MCF 10A (cell line): ENCODE measurements at regions not wholly inside any gene's neighbourhood (a gene's known extent, or its start where the extent isn't known, plus 50 kb on each side); places are given as distances from the start of the nearest gene placed in this dataset.

Experiments used
- BruUV-seq: library from RNA; stranded (reverse); fragments of 400-500 nt; replicated peaks from 2 replicates; lab custom pipeline; 2021; lab: Mats Ljungman, UMichigan
- CTCF ChIA-PET: fragments of 300-600 bp; sonication (Branson Sonifier 250); formaldehyde crosslinking; extraction: SDS; loops from one replicate; lab custom pipeline; 2021; ENCODE audit warnings: antibody characterized with exemption, inconsistent platforms; lab: Yijun Ruan, JAX
- POLR2A ChIA-PET: fragments of 300-600, 350-650 bp; sonication (Branson Sonifier 250); formaldehyde crosslinking; extraction: SDS; loops from one replicate; lab custom pipeline; 2020; ENCODE audit warnings: antibody characterized with exemption, inconsistent platforms; lab: Yijun Ruan, JAX
- DNase-seq: peaks from one replicate; pipeline ENCODE4 v3.0.0-alpha.2; 2018; ENCODE audit not compliant: unreplicated experiment
- H3K27ac Mint-ChIP-seq: one replicate; pipeline ENCODE4 v1.8.0; 2022; ENCODE audit warnings: mild to moderate bottlenecking, low read depth, mixed read lengths; ENCODE audit not compliant: unreplicated experiment
- H3K27me3 Mint-ChIP-seq: one replicate; pipeline ENCODE4 v1.8.0; 2022; ENCODE audit warnings: mixed read lengths; ENCODE audit not compliant: insufficient read depth, unreplicated experiment
- H3K36me3 Mint-ChIP-seq: one replicate; pipeline ENCODE4 v1.8.0; 2022; ENCODE audit warnings: mild to moderate bottlenecking, moderate library complexity, mixed read lengths; ENCODE audit not compliant: insufficient read depth, unreplicated experiment
- H3K4me1 Mint-ChIP-seq: one replicate; pipeline ENCODE4 v1.8.0; 2022; ENCODE audit warnings: mixed read lengths; ENCODE audit not compliant: insufficient read depth, unreplicated experiment
- H3K4me3 Mint-ChIP-seq: one replicate; pipeline ENCODE4 v1.8.0; 2022; ENCODE audit warnings: mild to moderate bottlenecking, moderate library complexity, mixed read lengths; ENCODE audit not compliant: unreplicated experiment
- H3K9me3 Mint-ChIP-seq: one replicate; pipeline ENCODE4 v1.8.0; 2022; ENCODE audit warnings: mixed read lengths; ENCODE audit not compliant: unreplicated experiment
- CTCF ChIP-seq: fragments of 200-600 bp; IDR thresholded peaks from one replicate; pipeline ENCODE4 v1.8.0; 2022; ENCODE audit warnings: antibody characterized with exemption, mild to moderate bottlenecking; ENCODE audit not compliant: unreplicated experiment
- intact Hi-C: fragments of 100-400 bp; cut with micrococcal nuclease; formaldehyde crosslinking; loops from 2 replicates; pipeline ENCODE4 v1.14.1; 2022

GRCh38 chr20:55579802-55580201, 425.5 kb downstream of the CBLN4 start:
- H3K27me3 Mint-ChIP-seq = no peaks in the 10 kb centered on the region
- no peak for TF ChIP-seq CTCF
- no peak overlapping the region for H3K4me3 Mint-ChIP-seq
- no peaks in the 10 kb centered on the region for H3K4me1 Mint-ChIP-seq
- intact Hi-C loops = no loop called here
- H3K27ac Mint-ChIP-seq = no peak overlapping the region
- no peaks in the 10 kb centered on the region for H3K9me3 Mint-ChIP-seq
- DNase-seq = no peak
- POLR2A ChIA-PET = interaction anchor here (0.6 kb wide), 1 partner anchor 73 kb away, joined by 3 read pairs; no protein-coding TSS in a partner anchor
- CTCF ChIA-PET = interaction anchor here (0.6 kb wide), 1 partner anchor 1096 kb away, joined by 4 read pairs; no protein-coding TSS in a partner anchor
- H3K36me3 Mint-ChIP-seq = no peaks in the 10 kb centered on the region
- BruUV-seq = no TSS peak

DNA sequence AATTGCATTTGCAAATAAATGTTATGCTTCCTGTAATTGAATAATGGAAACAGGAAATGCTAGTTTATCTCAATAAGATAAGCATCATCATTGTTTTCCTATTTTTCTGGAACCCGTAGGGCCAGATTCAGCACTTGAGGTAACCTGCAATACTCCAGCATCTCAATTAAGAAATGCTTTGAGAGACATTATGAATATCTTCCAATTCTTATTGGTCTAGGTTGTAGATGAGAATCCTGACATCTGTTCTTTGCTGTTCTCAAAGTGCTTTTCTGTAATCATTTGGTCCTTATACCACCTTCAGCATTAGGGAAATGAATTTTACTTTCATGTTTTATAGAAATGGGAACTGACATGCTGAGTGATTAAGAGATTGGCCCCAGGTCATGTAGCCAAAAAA, 428.3 kb downstream of the CBLN4 start:
- BruUV-seq = no TSS peak

GRCh38 chr20:55569084-55569483, 436.2 kb downstream of the CBLN4 start:
- no peaks in the 10 kb centered on the region for H3K36me3 Mint-ChIP-seq
- ChIA-PET POLR2A (no interaction called here), CTCF (no interaction called here)
- no peak for DNase-seq
- intact Hi-C loops = no loop called here
- H3K4me1 Mint-ChIP-seq = no peaks in the 10 kb centered on the region
- no TSS peak for BruUV-seq
- no peak overlapping the region for H3K27ac Mint-ChIP-seq
- H3K4me3 Mint-ChIP-seq = no peak overlapping the region
- H3K9me3 Mint-ChIP-seq = peaks cover 5% of the 10 kb centered on the region
- no peak for TF ChIP-seq CTCF
- no peaks in the 10 kb centered on the region for H3K27me3 Mint-ChIP-seq

More for the DNA sequence above, 428.3 kb downstream of the CBLN4 start:
- intact Hi-C loops = no loop called here
- ChIA-PET CTCF (interaction anchor here (0.5 to 0.6 kb wide), 3 partner anchors 43 to 1314 kb away, joined by 3 read pairs; no protein-coding TSS in a partner anchor), POLR2A (interaction anchor here (0.7 kb wide), 1 partner anchor 933 kb away, joined by 3 read pairs; no protein-coding TSS in a partner anchor)
- no peak for DNase-seq
- Mint-ChIP-seq H3K27me3 (no peaks in the 10 kb centered on the region), H3K9me3 (no peaks in the 10 kb centered on the region), H3K27ac (no peak overlapping the region), H3K4me1 (no peaks in the 10 kb centered on the region), H3K4me3 (no peak overlapping the region), H3K36me3 (no peaks in the 10 kb centered on the region)
- no peak for TF ChIP-seq CTCF

- intact Hi-C loops = no loop called here
- Mint-ChIP-seq H3K27me3 (no peaks in the 10 kb centered on the region), H3K4me1 (no peaks in the 10 kb centered on the region), H3K4me3 (no peak overlapping the region), H3K9me3 (peaks cover 14% of the 10 kb centered on the region), H3K36me3 (no peaks in the 10 kb centered on the region), H3K27ac (no peak overlapping the region)
- no peak for TF ChIP-seq CTCF
- no peak for DNase-seq
- no TSS peak for BruUV-seq
- CTCF ChIA-PET = no interaction called here
- POLR2A ChIA-PET = interaction anchor here (0.6 kb wide), 1 partner anchor 555 kb away, joined by 3 read pairs; no protein-coding TSS in a partner anchor
Measured at GRCh38 chr20:55567826-55568225, 437.5 kb downstream of the CBLN4 start.
